Upper lobe of left lung (tissue), 4 donors: ENCODE measurements at regions not wholly inside any gene's neighbourhood (a gene's known extent, or its start where the extent isn't known, plus 50 kb on each side); places are given as distances from the start of the nearest gene placed in this dataset.

Experiments
- CTCF ChIP-seq, 6 experiments: fragments of 450-650 bp in 4 of 6; fragments of 200-600 bp in 2 of 6; sonication (generic) in 2 of 6; IDR thresholded peaks; one replicate each; pipeline ENCODE4 v1.5.1; 2016 to 2019; ENCODE audit warnings: antibody characterized with exemption in 6 of 6
- POLR2A ChIP-seq, 4 donors: fragments of 450-650 bp; IDR thresholded peaks; one replicate each; pipeline ENCODE4 v1.5.1; 2016 to 2017; ENCODE audit warnings: antibody characterized with exemption in 4 of 4, mild to moderate bottlenecking in 2 of 4
- POLR2AphosphoS5 ChIP-seq, 2 donors: sonication (generic); formaldehyde crosslinking; IDR thresholded peaks; one replicate each; pipeline ENCODE4 v1.5.1; 2017; ENCODE audit warnings: antibody characterized with exemption in 2 of 2

- TF ChIP-seq CTCF (IDR thresholded peaks at IDR 0.05) (no peak), POLR2AphosphoS5 (IDR thresholded peaks at IDR 0.05) (no peak), POLR2A (IDR thresholded peaks at IDR 0.05) (no peak)
Measured at GRCh38 chr14:101078170-101078891, 174.8 kb upstream of the RTL1 start.
